HUES48 (cell line): ENCODE measurements at regions not wholly inside any gene's neighbourhood (a gene's known extent, or its start where the extent isn't known, plus 50 kb on each side); places are given as distances from the start of the nearest gene placed in this dataset.
"Not testable (repeated sequence)": the region's sequence is repeated elsewhere in the genome, so short reads cannot be mapped to it uniquely, and the experiment has no call there.

ENCODE experiments used
- H3K27ac ChIP-seq: one replicate; pipeline ENCODE4 v1.7.0; 2013; ENCODE audit warnings: low read depth, low read length, inconsistent platforms
- H3K27me3 ChIP-seq: 2 replicates; pipeline ENCODE4 v1.6.1; 2013; ENCODE audit warnings: mild to moderate bottlenecking, low read length; ENCODE audit not compliant: control insufficient read depth, insufficient read depth
- H3K36me3 ChIP-seq: 2 replicates; pipeline ENCODE4 v1.6.1; 2013; ENCODE audit warnings: low read length; ENCODE audit not compliant: control insufficient read depth, insufficient read depth
- H3K4me1 ChIP-seq: 2 replicates; pipeline ENCODE4 v1.6.1; 2013; ENCODE audit warnings: mild to moderate bottlenecking, low read length; ENCODE audit not compliant: control insufficient read depth, insufficient read depth
- H3K4me3 ChIP-seq: 2 replicates; pipeline ENCODE4 v1.5.1; 2013; ENCODE audit warnings: mild to moderate bottlenecking, low read depth, low read length
- H3K9ac ChIP-seq: 2 replicates; pipeline ENCODE4 v1.6.1; 2013; ENCODE audit warnings: mild to moderate bottlenecking, low read depth, low read length, moderate library complexity
- H3K9me3 ChIP-seq: 2 replicates; pipeline ENCODE4 v1.6.1; 2013; ENCODE audit warnings: low read length; ENCODE audit not compliant: control insufficient read depth, insufficient read depth

GRCh38 chr20:6384380-6384779 is 261.6 kb upstream of the FERMT1 start:
- Histone ChIP-seq H3K4me1 (peaks cover 4% of the 10 kb centered on the region; the same call in 1 of the 2 replicates), H3K36me3 (no peaks in the 10 kb centered on the region), H3K9ac (no peak overlapping the region), H3K4me3 (no peak overlapping the region), H3K9me3 (no peaks in the 10 kb centered on the region), H3K27ac (no peak overlapping the region), H3K27me3 (no peaks in the 10 kb centered on the region)

GRCh38 chr20:6381887-6382286 is 259.1 kb upstream of the FERMT1 start:
- Histone ChIP-seq H3K9me3 (no peaks in the 10 kb centered on the region), H3K27ac (no peak overlapping the region), H3K9ac (no peak overlapping the region), H3K27me3 (no peaks in the 10 kb centered on the region), H3K4me1 (peaks cover 4% of the 10 kb centered on the region; the same call in 1 of the 2 replicates), H3K4me3 (no peak overlapping the region), H3K36me3 (no peaks in the 10 kb centered on the region)

- Histone ChIP-seq H3K4me3 (no peak overlapping the region), H3K4me1 (no peaks in the 10 kb centered on the region), H3K27ac (no peak overlapping the region), H3K36me3 (no peaks in the 10 kb centered on the region), H3K9me3 (no peaks in the 10 kb centered on the region), H3K27me3 (no peaks in the 10 kb centered on the region), H3K9ac (no peak overlapping the region)
These were observed 239.4 kb upstream of the FERMT1 start for GRCh38 chr20:6362245-6362644.

GRCh38 chr20:6360766-6361165 is 237.9 kb upstream of the FERMT1 start:
- Histone ChIP-seq H3K27me3 (no peaks in the 10 kb centered on the region), H3K9ac (no peak overlapping the region), H3K27ac (no peak overlapping the region), H3K4me1 (no peaks in the 10 kb centered on the region), H3K36me3 (no peaks in the 10 kb centered on the region), H3K4me3 (no peak overlapping the region), H3K9me3 (no peaks in the 10 kb centered on the region)

- Histone ChIP-seq H3K9me3 (no peaks in the 10 kb centered on the region), H3K27ac (no peak overlapping the region), H3K9ac (no peak overlapping the region), H3K36me3 (no peaks in the 10 kb centered on the region), H3K4me3 (no peak overlapping the region), H3K27me3 (no peaks in the 10 kb centered on the region), H3K4me1 (no peaks in the 10 kb centered on the region)
These were observed 233.1 kb upstream of the FERMT1 start for GRCh38 chr20:6355754-6356451.

- Histone ChIP-seq H3K4me3 (no peak overlapping the region), H3K9me3 (no peaks in the 10 kb centered on the region), H3K27ac (no peak overlapping the region), H3K27me3 (no peaks in the 10 kb centered on the region), H3K9ac (no peak overlapping the region), H3K4me1 (no peaks in the 10 kb centered on the region), H3K36me3 (no peaks in the 10 kb centered on the region)
These were observed 226.1 kb upstream of the FERMT1 start for GRCh38 chr20:6348908-6349307.

GRCh38 chr20:6347916-6348315 is 225.1 kb upstream of the FERMT1 start:
- no peaks in the 10 kb centered on the region for H3K36me3 ChIP-seq
- H3K27me3 ChIP-seq: no peaks in the 10 kb centered on the region

GRCh38 chr20:6341491-6341890 is 218.7 kb upstream of the FERMT1 start:
- H3K27ac ChIP-seq: no peak overlapping the region
- no peak overlapping the region for H3K4me3 ChIP-seq
- no peaks in the 10 kb centered on the region for H3K36me3 ChIP-seq
- no peaks in the 10 kb centered on the region for H3K9me3 ChIP-seq
- H3K9ac ChIP-seq: no peak overlapping the region
- H3K27me3 ChIP-seq: no peaks in the 10 kb centered on the region
- no peaks in the 10 kb centered on the region for H3K4me1 ChIP-seq

More at GRCh38 chr20:6347916-6348315, 225.1 kb upstream of the FERMT1 start:
- H3K9me3 ChIP-seq: no peaks in the 10 kb centered on the region
- H3K4me1 ChIP-seq: no peaks in the 10 kb centered on the region
- no peak overlapping the region for H3K9ac ChIP-seq
- H3K4me3 ChIP-seq: no peak overlapping the region
- H3K27ac ChIP-seq: no peak overlapping the region

GRCh38 chr20:6339176-6339575 is 216.3 kb upstream of the FERMT1 start:
- no peaks in the 10 kb centered on the region for H3K36me3 ChIP-seq
- H3K27me3 ChIP-seq: no peaks in the 10 kb centered on the region
- H3K4me1 ChIP-seq: no peaks in the 10 kb centered on the region
- no peak overlapping the region for H3K9ac ChIP-seq
- no peak overlapping the region for H3K4me3 ChIP-seq
- no peak overlapping the region for H3K27ac ChIP-seq
- no peaks in the 10 kb centered on the region for H3K9me3 ChIP-seq

GRCh38 chr20:6333110-6333509 is 210.3 kb upstream of the FERMT1 start:
- Histone ChIP-seq H3K4me1 (no peaks in the 10 kb centered on the region), H3K27ac (no peak overlapping the region), H3K27me3 (no peaks in the 10 kb centered on the region), H3K36me3 (no peaks in the 10 kb centered on the region), H3K9me3 (no peaks in the 10 kb centered on the region; the same call in 1 of the 2 replicates), H3K4me3 (no peak overlapping the region), H3K9ac (no peak overlapping the region)

GRCh38 chr20:6321235-6321634 is 198.4 kb upstream of the FERMT1 start:
- H3K4me1 ChIP-seq, H3K9me3 ChIP-seq, H3K4me3 ChIP-seq, H3K27me3 ChIP-seq, H3K36me3 ChIP-seq, H3K9ac ChIP-seq, H3K27ac ChIP-seq: not testable (repeated sequence)
